GM19397 (cell line): ENCODE measurements at regions not wholly inside any gene's neighbourhood (a gene's known extent, or its start where the extent isn't known, plus 50 kb on each side); places are given as distances from the start of the nearest gene placed in this dataset.

Experiments used
- ATAC-seq: cut with Tn5 transposase; IDR thresholded peaks from one replicate; pipeline ENCODE4 v1.9.1; 2021; ENCODE audit warnings: mild to moderate bottlenecking, moderate library complexity; ENCODE audit not compliant: unreplicated experiment

- ATAC-seq = no peak
Observed at GRCh38 chr4:184310881-184311709, 93.4 kb upstream of the ENPP6 start.

DNA sequence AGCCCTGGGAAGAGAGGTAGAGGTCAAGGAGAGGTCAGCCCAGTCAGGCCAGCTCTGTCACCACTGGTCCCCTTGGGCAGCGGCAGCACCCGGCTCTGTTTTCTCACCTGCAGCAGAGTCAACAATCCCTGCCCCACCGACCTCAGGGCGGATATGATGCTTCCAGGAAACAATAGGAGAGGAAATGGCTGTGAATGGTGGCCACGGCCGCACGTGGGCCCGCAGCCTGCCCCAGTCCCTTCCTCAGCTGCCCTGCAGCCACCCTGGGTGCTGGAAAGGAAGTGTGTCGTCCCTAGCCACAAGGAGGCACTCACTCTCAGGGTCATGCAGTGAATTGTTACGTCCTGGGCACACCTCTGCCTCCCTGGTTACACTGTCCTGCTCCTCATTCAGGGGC is 92.5 kb upstream of the ENPP6 start:
- peak; percentile 30 for ATAC-seq

- ATAC-seq = no peak
Observed at GRCh38 chr4:184309241-184310170, 91.8 kb upstream of the ENPP6 start.

DNA sequence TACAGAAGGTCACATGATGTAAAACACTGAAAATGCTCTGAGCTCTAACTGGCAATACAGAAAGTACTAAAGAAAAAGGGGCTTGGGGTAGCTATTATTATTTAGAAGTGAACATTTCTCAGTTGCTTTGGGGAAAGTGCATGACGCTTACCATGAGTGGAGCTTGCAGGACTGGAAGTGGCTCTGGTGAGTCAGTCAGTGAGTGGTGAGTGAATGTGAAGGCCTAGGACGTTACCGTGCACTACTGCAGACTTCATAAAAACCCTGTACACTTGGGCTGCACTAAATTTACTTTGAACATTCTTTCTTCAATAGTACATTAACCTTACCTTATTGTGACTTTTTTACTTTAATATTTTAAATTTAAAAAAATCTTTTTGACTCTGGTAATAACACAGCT is 89.3 kb upstream of the ENPP6 start:
- ATAC-seq = no peak

DNA sequence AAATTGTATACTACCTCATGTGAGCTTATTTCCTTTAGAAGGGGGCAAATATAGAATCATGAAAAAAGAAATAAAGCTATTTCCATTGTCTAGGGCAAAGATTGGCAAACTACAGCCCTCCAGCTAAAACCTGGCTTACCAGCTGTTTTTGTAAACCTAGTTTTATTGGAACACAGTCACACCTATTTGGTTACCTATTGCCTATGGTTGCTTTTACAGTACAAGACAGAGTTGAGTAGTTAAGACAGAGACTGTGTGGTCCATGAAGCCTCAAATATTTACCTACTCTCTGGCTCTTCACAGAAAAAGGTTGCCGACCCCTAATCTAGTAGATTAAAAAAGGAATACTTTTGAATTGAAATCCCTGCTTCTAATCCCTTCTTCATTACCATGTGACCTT is 88.8 kb upstream of the ENPP6 start:
- no peak for ATAC-seq

- ATAC-seq = no peak
Observed at GRCh38 chr4:184300816-184301215, 83.1 kb upstream of the ENPP6 start.

- ATAC-seq = no peak
Observed at GRCh38 chr4:184298254-184298653, 80.6 kb upstream of the ENPP6 start.

DNA sequence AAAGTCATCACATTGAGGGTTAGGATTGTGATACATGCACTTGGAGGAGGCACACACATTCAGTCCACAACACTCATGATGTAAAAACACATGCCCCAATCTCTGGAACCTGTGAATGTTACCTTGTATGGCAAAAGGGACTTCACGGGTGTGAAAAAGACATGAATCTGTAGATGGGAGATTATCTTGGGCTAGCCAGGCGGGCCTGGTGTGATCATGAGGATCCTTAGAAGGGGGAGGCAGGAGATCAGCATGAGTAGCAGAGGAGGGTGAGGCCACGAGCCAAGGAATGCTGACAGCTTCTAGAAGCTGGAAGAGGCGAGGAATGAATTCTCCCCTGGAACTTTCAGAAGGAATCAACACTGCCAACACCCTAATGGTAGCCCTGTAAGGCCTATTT is 77.5 kb upstream of the ENPP6 start:
- no peak for ATAC-seq

GRCh38 chr4:184294606-184295133 is 77.0 kb upstream of the ENPP6 start:
- no peak for ATAC-seq

DNA sequence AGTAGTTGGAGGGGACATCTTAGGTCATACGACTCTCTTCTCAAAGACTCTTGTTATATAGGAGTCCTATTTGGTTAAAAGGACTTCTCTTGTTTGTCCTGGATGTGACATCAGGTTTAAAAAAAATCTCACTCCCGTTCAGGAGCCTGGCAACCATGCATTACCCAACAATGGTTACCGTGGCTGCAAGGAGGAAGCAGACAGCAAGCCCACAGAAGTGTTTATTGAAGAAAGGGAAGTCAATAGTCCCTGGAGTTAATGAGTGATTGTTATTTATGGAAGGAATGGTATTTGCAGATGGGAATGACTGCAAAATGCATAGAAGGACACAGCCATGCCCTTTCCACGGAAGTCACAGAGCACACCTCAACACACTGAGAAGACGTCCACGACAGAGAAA is 75.9 kb upstream of the ENPP6 start:
- ATAC-seq = no peak

DNA sequence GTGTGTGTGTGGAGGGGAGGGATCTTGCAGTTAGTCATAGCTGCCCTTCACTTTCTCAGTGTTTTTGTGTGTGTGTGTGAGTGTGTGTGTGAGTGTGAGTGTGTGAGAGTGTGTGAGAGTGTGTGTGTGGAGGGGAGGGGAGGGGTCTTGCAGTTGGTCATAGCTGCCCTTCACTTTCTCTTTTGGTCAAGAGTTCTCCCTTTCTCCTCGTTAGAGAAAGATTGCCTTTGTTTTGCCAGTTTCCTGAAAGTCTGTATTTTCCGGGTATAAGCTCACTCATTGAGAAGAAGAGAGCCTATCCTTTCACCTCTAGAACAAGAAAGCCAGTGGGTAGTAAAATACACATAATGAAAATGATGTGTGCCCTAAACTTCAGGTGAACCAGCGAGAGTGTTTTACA is 75.2 kb upstream of the ENPP6 start:
- no peak for ATAC-seq

DNA sequence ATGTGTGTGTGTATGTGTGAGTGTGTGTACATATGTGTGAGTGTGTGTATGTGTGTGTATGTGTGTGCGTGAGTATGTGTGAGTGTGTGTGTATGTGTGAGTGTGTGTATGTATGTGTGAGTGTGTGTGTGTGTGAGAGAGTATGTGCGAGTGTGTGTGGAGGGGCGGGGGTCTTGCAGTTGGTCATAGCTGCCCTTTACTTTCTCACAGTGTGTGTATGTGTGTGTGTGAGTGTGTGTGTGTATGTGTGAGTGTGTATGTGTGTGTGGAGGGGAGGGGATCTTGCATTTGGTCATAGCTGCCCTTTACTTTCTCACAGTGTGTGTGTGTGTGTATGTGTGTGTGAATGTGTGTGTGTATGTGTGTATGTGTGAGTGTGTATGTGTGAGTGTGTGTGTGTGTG is 74.8 kb upstream of the ENPP6 start:
- no peak for ATAC-seq

DNA sequence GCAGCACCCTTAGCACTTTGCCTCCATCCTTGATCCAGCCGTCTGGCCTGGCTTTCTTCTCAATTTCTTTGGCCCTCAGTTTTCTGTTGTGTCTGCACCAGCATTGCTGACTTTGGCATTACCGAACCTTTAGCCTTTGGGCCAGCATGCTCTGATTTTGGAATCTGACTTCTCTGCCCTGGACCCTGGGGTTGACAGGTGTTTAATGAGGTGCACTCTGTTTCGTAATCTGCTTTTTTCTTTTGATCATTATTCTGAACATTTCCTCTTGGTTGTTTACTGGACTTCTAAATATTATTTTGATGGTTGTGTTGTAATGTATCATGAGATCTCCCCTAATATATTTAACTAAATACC is 71.5 kb upstream of the ENPP6 start:
- ATAC-seq = no peak

- peak; percentile 54 for ATAC-seq
Observed at GRCh38 chr4:184288451-184289178, 70.9 kb upstream of the ENPP6 start.

DNA sequence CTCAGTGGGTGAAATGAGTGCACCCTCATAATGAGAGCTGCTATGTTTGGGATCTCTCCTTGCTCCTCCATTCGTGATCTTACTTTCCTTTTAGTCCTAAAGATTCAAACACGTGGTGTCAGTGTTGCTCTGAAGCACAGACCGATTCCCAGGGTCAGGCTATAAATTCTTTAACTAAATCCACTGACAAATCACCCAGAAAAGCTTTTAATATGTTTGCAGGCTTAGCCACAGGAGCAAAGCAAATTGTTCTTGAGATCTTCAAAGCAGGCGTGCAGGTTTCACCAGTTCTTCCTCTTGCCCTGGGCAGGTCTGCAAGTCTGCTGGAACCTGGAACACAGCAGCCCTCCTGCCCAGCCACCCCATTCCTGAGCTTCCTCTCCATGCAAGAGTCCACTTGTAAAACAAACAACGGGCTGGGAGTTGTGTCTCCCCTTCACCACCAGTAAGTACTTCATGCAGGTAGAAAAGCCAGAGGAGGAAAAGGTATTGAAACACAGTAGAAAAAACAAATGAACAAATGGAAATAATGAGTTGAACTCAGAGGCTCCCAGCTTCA is 70.1 kb upstream of the ENPP6 start:
- no peak for ATAC-seq

DNA sequence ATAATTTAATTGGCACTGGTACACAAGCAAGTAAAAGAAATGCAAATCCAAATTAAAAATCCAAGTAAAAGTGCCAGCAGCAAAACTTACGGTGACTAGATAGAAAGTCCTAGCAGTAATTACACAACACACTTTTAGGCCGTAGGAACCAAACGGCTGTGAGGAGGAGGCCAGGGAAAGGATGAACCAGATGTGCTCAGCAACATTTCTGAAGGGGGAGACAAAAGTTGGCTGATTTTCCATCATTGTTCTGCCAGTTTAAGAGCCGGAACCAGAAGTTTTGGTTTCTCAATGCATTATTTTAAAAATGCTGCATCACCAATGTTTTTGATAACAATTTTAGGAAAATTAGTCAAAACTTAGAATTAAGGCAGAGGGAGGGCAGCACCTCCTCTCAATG is 68.7 kb upstream of the ENPP6 start:
- ATAC-seq = no peak

- no peak for ATAC-seq
Observed at GRCh38 chr4:184284742-184285141, 67.1 kb upstream of the ENPP6 start.

DNA sequence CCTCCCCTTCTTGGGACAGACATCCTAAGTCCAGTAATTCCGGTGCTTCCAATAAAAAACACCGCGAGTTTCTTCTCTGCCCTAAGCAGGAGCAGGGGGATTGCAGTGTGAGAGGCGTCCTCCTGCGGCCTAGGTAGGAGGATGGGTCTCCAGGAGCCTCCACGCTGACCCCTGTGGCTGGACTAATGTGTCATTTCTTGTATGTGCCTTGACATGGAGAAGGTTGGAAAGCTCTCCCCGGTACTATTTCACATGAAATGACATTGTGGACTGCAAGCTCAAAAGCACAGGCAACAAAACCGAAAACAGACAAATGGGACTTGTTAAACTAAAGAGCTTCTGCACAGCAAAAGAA is 66.6 kb upstream of the ENPP6 start:
- no peak for ATAC-seq

GRCh38 chr4:184283659-184284335 is 66.1 kb upstream of the ENPP6 start:
- no peak for ATAC-seq

- ATAC-seq = peak; percentile 67
Observed at GRCh38 chr4:184282895-184283654, 65.4 kb upstream of the ENPP6 start.
